HG03432 (cell line): ENCODE measurements at regions not wholly inside any gene's neighbourhood (a gene's known extent, or its start where the extent isn't known, plus 50 kb on each side); places are given as distances from the start of the nearest gene placed in this dataset.
"Not testable (repeated sequence)": the region's sequence is repeated elsewhere in the genome, so short reads cannot be mapped to it uniquely, and the experiment has no call there.

Experiments
- ATAC-seq: cut with Tn5 transposase; IDR thresholded peaks from one replicate; pipeline ENCODE4 v1.9.1; 2021; ENCODE audit warnings: mild to moderate bottlenecking, moderate library complexity; ENCODE audit not compliant: unreplicated experiment

DNA sequence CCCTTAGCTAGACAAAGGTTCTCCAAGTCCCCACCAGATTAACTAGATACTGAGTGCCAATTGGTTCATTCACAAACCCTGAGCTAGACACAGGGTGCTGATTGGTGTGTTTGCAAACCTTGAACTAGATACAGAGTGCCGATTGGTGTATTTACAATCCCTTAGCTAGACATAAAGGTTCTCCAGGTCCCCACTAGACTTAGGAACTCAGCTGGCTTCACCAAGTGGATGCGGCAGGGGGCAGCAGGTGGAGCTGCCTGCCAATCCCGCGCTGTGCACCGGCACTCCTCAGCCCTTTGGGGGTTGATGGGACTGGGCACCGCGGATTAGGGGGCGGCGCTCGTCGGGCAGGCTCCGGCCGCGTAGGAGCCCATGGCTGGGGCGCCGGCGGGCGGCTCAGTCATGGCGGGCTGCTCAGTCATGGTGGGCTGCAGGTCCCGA, 157.6 kb downstream of the KLRB1 start:
- not testable (repeated sequence) for ATAC-seq

DNA sequence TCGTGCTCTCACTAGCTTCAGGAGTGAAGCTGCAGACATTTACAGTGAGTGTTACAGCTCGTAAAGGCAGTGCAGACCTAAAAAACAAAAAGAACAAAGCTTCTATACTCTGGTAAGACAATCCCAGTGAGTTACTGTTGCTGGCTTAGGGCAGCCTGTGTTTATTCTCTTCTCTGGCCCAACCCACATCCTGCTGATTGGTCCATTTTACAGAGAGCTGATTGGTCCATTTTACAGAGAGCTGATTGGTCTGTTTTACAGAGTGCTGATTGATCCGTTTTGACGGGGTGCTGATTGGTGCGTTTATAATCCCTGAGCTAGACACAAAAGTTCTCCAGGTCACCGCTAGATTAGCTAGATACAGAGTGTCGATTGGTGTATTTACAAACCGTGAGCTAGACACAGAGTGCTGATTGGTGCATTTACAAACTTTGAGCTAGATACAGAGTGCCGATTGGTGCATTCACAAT, 158.0 kb downstream of the KLRB1 start:
- ATAC-seq: not testable (repeated sequence)

DNA sequence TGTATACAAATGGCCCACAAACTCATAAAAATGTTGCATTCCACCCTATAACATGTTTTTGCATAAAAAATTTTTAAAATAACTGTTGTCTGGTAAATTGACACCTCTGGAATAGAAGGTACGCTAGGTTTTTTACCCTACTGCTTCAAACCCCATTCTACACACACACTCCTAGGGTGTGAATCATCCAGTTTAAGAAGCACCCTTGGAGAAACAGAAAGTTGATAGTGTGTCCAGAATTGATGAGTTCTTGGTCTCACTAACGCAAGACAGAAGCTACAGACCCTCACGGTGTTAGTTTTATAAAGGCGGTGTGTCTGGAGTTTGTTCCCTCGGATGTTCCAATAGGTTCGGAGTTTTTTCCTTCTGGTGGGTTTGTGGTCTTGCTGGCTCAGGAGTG, 158.5 kb downstream of the KLRB1 start:
- no peak for ATAC-seq

DNA sequence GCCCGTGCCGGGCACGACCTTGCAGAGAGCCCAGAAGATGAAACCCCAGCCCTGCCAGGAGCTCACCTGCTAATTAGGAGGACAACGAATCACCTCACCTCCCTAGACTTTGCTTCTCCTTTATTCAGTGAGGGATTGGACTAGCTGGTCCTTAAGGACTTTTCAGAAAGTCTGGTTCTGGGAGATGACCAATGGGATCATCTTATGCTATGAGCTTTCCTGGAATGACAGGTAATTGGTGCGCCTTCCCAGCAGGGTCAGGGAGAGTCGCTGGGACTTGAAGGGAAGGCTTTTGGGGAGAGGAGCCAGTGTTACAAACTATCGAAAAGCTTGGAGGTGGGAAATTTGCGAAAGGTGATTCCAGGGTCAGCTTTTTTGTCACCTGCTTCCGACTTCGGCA, 159.1 kb downstream of the KLRB1 start:
- ATAC-seq: not testable (repeated sequence)

DNA sequence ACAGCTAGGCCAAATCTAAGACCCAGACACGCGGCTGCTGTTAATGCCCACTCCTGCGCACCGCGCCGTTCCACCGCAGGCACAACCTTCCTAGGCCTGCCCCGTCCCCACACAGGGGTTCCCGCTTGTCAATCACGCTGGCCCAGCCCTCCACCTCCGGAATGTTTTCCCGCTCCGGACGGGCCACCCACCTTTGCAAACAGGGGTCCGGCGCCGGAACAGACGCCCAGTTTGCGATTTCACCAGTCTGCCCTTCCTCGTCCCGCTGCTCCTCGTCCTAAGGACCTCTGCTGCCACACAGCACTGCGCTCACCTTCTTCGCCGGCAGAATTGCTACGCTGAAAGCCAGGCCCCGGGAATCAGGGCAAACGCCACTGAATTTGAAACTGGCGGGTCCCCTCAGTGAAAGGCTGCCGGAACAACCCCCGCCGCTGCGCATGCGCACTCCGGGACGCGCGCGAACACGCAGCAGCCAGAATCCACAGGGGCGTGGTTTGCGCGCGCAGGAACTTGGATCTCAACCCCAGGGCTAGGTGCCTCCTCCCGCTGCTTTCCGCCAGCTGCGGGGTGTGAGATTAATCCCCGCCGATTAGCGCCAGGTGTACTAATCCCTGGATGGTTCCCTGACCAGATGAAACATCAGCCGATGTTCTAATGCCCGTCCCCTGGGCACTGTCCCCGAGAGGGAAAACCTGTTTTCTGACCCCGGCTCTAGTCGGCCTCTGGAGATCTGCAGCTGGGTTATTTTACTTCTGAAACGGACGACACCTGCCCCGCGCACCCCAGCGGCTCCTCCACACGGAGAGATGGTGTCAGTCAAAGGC, 159.7 kb downstream of the KLRB1 start:
- ATAC-seq: peak; percentile 78

DNA sequence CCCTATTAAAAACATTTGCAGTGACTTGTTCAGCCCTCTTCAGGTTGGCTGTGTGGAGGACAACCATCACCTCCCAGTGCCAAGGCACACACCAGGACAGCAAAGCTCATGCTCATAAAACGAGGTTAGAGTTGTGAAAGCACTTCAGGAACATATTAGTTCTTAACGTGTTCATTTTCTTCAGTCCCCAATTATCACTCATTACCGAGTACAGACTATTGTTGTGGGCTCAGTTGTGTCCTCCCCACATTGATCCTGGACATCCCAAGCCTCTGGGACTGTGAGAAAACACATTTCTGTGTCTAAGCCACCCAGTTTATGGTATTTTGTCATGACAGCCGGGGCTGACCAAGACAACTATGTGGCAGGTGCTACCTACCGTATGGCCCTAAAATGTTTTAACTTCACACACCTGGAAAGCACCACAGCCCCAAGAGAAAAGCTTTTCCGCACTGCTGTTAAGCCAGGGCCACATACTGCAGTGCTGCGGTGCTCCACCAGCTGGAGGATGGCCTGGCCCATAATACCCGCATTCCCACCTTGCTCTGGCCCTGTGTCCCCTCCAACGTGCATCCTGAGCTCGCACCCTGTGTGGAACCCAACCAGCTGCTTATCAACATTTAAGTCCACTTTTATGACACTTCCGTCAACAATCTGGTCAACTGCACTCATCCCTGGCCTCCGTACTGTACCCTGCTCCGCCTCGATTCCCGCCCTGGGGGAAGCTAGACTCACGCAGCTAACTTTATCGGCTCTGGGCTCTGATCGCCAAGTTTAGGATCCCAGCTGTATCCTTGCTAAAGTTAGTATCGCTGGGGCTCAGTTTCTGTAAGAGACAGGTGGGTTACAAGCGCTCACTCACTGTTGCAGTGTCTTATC, 160.6 kb downstream of the KLRB1 start:
- ATAC-seq: peak; percentile 14

DNA sequence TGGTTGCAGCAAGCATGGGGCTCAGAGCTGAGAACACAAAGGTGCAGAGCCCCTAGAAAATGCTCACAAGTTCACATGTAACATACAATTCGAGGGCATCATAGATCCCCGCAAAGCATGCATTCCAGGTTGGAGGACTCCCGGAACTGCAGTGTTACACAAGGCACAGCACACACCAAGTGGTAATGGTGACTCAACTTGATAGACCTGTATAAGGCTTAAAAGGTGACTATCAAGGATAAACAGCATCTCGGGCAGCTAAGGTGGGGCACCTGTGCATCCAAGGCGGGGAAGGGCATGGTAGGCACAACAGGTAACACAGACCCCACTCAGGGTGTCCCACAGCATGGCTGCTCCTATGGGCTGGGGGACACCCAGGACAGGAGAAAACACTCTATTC, 167.3 kb downstream of the KLRB1 start:
- not testable (repeated sequence) for ATAC-seq

DNA sequence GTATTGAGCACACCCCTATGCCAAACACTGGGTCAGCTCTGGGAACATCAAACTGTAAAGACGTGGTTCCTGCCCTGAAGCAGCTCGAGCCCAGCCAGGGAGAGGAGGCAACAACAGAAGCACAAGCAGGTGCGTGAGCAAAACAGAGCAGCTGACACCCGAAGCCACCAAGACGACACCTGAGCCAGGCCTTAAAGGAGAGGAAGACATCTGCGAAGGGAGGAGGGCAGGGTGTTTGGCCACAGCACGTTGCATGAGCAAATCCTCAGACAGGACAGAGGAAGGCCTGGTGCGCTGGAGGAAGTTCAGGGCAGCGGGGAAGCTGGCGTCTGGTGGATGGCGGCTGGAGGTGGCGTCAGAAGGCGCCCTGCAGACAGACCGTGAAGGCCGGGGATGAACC, 172.0 kb downstream of the KLRB1 start:
- not testable (repeated sequence) for ATAC-seq

DNA sequence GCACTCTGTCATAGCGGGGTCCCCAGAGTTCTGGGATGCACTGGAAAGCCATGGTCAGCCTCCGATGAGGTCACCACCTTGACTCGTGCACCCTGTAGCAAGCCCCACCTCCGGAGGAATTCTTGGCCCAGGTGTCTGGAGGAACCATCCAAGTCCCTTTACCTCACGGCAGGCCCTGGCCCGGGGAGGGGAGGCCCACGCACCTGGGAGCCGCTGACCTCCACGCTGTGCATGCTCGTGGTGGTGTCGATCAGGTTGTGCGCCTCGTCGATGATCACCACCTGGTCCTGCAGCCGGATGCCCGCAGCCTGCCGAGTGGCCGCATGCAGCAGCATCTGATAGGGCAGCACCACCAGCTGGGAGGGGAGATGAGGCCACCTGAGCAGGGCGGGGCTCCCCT, 177.3 kb downstream of the KLRB1 start:
- not testable (repeated sequence) for ATAC-seq

DNA sequence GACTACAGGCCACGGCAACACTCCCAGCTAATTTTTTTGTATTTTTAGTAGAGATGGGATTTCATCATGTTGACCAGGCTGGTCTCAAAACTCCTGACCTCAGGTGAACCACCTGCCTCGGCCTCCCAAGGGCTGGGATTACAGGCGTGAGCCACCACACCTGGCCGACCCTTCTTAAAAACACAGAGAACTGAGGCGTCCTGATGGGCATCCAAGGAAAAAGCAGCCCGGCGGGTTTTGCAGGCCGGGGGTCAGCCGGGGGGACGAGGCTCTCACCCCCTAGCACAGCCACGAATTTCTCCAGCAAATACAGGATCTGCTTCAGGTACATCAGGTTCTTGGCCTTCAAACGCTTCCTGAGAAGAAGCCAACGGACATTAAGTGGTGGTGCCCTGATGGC, 178.9 kb downstream of the KLRB1 start:
- not testable (repeated sequence) for ATAC-seq

DNA sequence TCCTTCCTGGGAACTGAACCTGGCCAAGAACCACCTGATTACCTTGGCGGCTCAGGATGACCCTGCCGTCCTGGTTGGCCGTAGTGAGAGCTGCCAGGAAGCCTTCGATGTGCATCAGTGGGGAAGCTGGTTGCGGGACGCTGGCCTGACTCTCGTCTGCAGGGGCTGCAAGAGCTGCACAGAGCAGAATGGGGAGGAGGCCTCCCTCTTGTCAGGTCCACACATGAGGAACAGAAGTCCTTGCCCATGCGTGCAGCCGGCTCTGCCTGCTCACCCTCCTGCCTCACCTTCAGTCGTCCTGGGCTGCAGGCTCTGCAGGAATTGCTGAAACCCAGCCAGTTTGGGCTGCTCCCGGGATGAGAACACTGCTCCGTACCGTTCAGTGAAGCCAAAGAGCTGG, 182.3 kb downstream of the KLRB1 start:
- ATAC-seq: not testable (repeated sequence)

DNA sequence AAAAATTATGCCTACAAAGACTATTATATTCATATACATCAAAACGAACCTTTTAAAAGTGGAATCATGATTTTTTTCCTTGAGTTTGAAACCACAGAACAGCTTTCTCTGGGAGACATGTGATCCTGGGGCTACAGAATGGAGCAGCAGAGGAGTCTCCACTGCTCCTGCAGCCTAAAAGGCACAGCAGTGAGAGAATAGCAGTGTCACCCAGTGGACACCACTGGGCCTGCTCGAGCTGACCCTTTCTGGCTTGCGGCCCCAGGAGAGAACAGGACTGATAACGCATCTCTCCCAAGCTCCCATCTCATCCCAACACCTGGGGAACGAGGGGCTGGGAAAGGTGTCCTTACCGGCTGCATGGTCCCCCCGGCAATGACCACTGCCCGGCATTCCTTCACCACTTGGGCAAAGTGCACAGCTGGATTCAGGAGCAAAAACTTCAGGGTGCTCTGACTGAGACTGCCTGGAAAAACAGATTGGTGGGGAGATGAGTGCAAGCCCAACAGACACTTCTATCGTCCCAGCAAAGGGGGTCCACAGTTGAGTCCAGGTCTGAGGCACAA, 183.5 kb downstream of the KLRB1 start:
- not testable (repeated sequence) for ATAC-seq

DNA sequence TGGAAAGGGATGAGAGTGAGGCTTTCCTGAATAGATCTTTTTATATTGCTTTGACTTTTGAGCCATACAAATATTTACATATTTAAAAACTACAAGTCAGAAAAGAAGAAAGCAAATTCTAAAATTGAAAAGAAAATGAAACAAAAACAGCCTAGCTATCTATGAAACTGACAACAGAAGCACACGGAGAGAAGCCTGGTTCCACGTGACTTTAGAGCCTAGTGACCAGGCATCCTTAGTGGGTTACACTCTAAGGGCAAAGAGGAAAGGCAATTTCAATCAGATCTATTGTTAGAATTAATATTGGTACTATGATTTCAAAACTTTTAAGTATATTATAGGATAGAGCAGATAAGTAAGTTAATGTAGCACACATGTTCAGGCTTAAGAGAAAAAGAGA, 185.0 kb downstream of the KLRB1 start:
- peak; percentile 64 for ATAC-seq

DNA sequence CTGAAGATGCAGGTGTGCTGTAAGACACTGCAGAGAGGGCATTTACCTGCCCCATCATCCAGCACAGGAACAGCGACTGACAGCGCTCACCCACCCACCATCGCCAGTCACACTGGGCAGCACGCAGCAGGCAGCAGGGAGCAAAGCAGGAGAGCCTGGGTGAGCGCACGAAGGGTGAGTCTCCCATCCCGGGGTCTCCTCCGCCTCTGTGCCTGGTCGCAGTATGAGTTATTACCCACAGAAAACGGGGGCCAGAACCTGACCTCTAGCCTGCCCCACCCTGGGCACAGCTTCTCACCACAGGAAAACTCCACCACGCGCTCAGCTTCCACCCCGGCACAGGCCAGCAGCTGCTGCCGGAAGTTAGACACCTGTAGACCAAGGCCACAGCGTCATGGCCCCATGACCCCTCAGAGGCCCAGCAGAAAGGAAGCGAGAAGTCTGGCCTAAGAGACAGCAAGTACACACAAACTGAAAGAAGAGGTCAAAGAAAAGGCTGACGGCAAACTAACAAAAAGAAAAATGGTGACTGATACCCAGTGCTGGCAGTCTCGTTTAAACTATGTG, 186.1 kb downstream of the KLRB1 start:
- not testable (repeated sequence) for ATAC-seq

DNA sequence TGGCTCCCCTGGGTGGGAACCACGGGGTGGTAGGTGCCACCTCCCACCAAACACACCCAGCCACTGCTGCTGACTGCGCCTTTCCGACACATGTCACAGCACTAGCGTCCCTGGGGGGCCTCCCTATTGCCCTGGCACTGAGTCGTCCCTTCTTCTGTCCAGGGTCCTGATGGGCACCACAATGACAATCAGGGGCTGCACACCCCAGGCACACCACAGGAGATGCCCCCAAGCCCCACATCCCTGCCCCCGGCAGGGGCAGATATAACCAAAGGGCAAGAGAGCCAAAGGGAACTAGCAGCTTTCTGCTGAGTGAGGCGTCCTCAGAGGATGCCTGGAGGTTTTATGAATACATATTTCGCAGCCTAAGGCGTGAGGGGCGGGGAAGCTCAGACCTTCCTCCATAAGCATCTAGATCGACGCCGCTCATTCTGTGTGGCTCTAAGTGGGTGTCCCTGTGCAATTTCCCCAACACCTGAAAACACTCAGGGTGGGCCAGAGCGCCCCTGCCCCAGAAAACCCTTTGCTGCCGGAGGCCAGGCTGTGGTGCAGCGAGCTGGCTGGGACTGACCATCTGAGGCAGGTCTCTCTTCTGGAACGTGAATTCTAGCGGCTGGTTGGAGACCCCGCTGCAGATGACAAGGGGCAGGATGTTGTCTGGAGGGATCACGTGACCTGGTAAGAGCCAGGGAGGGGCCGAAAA, 186.7 kb downstream of the KLRB1 start:
- not testable (repeated sequence) for ATAC-seq

DNA sequence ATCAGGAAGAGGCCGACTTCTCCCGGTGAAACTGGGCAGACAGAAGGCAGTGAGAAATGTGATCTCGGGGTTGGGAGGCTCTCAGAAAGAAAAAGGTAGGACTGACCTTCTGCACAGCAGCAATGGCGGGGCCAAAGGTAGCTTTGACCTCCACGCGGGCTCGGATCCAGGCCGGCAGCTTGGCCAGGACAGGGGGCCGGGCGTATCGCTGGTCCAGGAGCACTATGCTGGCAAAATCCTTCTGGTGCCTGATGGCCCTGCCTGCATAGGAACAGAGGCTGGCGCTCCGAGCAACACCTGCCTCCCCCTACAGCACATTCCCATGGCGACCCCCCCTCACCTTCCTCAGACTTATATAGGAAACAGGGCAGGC, 189.1 kb downstream of the KLRB1 start:
- not testable (repeated sequence) for ATAC-seq

DNA sequence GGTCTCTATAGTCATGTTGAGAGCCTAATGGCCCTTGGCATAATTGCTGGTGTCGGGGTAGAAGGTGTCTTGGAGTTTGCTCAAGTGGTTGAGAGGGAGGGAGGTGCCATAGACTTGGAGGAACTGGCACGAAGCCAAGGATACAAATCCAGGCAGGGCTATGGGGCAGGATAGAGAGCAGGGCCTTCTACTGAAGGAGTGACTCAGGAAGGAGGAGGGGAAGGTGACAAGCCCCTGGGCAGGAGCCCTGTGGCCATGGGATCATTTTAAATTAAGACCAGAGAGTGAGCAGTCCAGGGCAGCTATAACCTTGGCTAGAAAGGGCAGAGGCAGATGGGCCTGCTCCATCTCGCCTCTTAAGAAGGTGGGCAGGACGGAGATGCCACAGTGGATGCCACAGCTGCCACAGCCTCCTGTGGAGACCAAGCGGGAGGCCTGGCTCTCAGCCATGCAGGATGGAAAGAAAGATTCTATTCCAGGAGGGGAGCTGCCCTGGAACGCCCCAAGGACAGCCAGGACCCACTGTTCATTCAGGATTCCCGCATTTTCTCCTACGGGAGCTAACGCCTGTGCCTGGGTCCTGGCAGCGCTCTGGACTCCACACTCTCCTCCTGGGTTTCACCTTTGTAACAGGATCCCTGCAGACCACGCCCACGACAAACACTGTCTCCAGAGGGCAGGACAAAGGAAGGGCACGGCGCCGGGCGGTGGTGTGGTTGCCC, 189.6 kb downstream of the KLRB1 start:
- not testable (repeated sequence) for ATAC-seq

DNA sequence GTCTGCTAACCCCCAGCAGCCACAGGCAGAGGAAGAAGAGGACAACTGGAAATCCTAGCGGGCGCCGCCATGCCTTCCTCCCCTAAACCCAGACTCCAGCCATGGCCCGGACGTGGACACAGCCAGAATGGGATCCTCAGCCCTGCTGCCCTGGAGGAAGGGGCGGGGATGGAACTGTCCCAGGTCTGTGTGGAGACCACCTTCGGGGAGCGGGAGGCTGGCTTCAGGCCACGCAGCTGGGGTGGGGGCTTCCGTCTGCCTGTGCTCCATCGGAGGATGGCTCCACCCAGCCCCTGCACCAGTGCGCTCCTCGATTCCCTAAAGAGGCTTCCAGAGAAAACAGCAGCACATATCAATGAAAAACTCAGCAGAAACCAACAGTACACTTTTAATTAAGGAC, 190.4 kb downstream of the KLRB1 start:
- not testable (repeated sequence) for ATAC-seq

DNA sequence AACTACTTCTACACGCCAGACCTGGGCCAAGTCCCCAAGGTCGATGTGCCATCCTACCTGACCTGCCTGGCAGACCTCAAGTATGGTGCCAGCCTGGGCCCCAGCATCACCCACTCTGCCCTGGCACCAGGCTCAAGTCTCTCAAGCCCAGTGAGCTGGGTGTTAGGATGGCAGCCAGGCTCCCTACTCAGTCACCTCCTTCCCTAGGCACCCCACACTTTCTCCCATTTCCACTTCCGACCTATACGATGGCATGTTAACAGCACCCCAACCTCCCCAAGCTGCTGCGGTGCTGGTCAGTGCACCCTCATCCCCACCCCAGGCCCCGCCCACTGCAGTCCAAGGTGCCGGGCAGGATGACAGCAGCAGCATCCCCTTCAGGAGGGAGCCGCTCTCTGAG, 191.4 kb downstream of the KLRB1 start:
- ATAC-seq: not testable (repeated sequence)

DNA sequence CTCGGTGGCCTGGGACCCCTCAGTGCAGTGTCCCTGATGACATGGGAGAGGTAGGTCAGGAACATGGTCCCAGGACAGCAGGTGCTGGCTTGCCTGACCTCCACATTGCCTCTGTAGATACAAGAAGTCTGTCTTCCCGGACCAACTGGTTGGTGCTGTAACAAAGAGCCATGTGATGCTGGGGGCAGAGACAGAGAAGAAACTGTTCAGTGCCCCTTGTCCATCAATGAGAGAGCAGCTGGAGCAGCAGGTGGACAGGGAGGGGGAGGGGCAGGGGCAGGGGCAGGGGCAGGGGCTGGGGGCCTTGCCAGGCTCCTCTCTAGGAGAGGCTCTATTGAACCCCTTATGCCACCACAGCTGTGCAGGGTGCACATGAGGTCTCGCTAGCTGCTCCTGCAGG, 191.8 kb downstream of the KLRB1 start:
- ATAC-seq: not testable (repeated sequence)
